Heart left ventricle (tissue), 16 donors: ENCODE measurements at regions not wholly inside any gene's neighbourhood (a gene's known extent, or its start where the extent isn't known, plus 50 kb on each side); places are given as distances from the start of the nearest gene placed in this dataset.

Experiments
- ATAC-seq, 4 donors: fragments of 200-7000 bp; cut with Tn5 transposase; one replicate each; pipeline ENCODE4 v1.9.1; 2020 to 2022; ENCODE audit warnings: moderate library complexity in 4 of 4, mild to moderate bottlenecking in 3 of 4, moderate number of reproducible peaks in 1 of 4
- DNase-seq, 5 donors: peaks; one replicate each; pipeline ENCODE4 v3.0.0-alpha.2; 2020
- H3K27ac ChIP-seq, 12 donors: fragments of 200-600 bp; sonication (generic) in 4 of 12; one replicate each; pipeline versions ENCODE4 v1.5.0 to v1.8.0; 2016 to 2022; ENCODE audit warnings: mild to moderate bottlenecking in 2 of 12
- H3K27me3 ChIP-seq, 9 donors: fragments of 200-600 bp; sonication (generic) in 2 of 9; one replicate each; pipeline versions ENCODE4 v1.5.1 to v1.8.0; 2016 to 2022; ENCODE audit warnings: mild to moderate bottlenecking in 3 of 9
- H3K36me3 ChIP-seq, 9 donors: fragments of 200-600 bp; sonication (generic) in 2 of 9; one replicate each; pipeline versions ENCODE4 v1.5.0 to v1.8.0; 2018 to 2022; ENCODE audit warnings: mild to moderate bottlenecking in 2 of 9
- H3K4me1 ChIP-seq, 12 donors: fragments of 200-600 bp; sonication (generic) in 4 of 12; one replicate each; pipeline versions ENCODE4 v1.5.0 to v1.8.0; 2016 to 2022; ENCODE audit warnings: mild to moderate bottlenecking in 3 of 12
- H3K4me3 ChIP-seq, 12 donors: fragments of 200-600 bp; sonication (generic) in 4 of 12; one replicate each; pipeline versions ENCODE4 v1.5.0 to v1.8.0; 2017 to 2022; ENCODE audit warnings: mild to moderate bottlenecking in 9 of 12, moderate library complexity in 4 of 12
- H3K9me3 ChIP-seq, 12 donors: fragments of 200-600 bp; sonication (generic) in 4 of 12; one replicate each; pipeline versions ENCODE4 v1.5.0 to v1.8.0; 2016 to 2022; ENCODE audit warnings: mild to moderate bottlenecking in 1 of 12
- POLR2A ChIP-seq, 2 donors: fragments of 450-650 bp; IDR thresholded peaks; one replicate each; pipeline ENCODE4 v1.6.1; 2017; ENCODE audit warnings: antibody characterized with exemption in 2 of 2, mild to moderate bottlenecking in 2 of 2, moderate library complexity in 2 of 2
- WGBS, 4 donors: extraction: QIAGEN DNeasy Blood & Tissue Kit in 2 of 4; methylation state at CpG; one replicate each; pipeline versions ENCODE4 v1.1.5 to v1.1.7; 2013 to 2018; 5-methylcytosine and 5-hydroxymethylcytosine counted together
- intact Hi-C, 10 donors: fragments of 100-400 bp; cut with DNase I; formaldehyde crosslinking; loops; one replicate each; pipeline versions ENCODE4 v1.11.1 to v1.14.2; 2022
- TF ChIP-seq, protein P1 (sequence below), 12 donors: fragments of 200-600 bp; sonication (generic) in 4 of 12; IDR thresholded peaks; one replicate each; pipeline versions ENCODE4 v1.5.0 to v1.8.0; 2018 to 2022; ENCODE audit warnings: antibody characterized with exemption in 12 of 12, mild to moderate bottlenecking in 5 of 12
- donor health status: ischemic (EF 13 %, LVEDD 7.1; RV severe dilation, severe dysfunction).
- donor health status: healthy with polysubstance abuse.
- donor health status: DM: no; HTN: yes; CAD: no.
- donor health status: DM: no; HTN: no; CAD: no.
- donor health status: ischemic (EF 25% LVEDD 6.9; RV normal size, moderate dysfunction).
- donor health status: ischemic (EF 25% LVEDD 5.7; RV mildly dilated, moderate dysfunction).
- donor health status: healthy.
- donor health status: DM: yes; HTN: yes; CAD: no.
- donor health status: ischemic (EF 35%, LVEDD 5.7; RV mildly dilated, moderate dysfunction).
- donor health status: nonischemic (EF 11% LVEDD 7.7; RV severe dilation, severe dysfunction).
- donor health status: DM: yes; HTN: yes; CAD: no.
- donor health status: PGD.
- donor health status: ischemic (EF 29% LVEDD 5.4; RV normal size, mild dysfunction).
- donor health status: nonischemic (EF 23%, LVEDD 6.1; RV moderate dilation, normal function).

- TF ChIP-seq, protein P1, sequence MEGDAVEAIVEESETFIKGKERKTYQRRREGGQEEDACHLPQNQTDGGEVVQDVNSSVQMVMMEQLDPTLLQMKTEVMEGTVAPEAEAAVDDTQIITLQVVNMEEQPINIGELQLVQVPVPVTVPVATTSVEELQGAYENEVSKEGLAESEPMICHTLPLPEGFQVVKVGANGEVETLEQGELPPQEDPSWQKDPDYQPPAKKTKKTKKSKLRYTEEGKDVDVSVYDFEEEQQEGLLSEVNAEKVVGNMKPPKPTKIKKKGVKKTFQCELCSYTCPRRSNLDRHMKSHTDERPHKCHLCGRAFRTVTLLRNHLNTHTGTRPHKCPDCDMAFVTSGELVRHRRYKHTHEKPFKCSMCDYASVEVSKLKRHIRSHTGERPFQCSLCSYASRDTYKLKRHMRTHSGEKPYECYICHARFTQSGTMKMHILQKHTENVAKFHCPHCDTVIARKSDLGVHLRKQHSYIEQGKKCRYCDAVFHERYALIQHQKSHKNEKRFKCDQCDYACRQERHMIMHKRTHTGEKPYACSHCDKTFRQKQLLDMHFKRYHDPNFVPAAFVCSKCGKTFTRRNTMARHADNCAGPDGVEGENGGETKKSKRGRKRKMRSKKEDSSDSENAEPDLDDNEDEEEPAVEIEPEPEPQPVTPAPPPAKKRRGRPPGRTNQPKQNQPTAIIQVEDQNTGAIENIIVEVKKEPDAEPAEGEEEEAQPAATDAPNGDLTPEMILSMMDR (IDR thresholded peaks at IDR 0.05) = no peak
- TF ChIP-seq POLR2A (IDR thresholded peaks at IDR 0.05) = no peak
- Histone ChIP-seq H3K9me3 (peaks cover 0 to 21% (median 0%) of the 10 kb centered on the region in 12 donors), H3K36me3 (no peaks in the 10 kb centered on the region), H3K4me1 (no peaks in the 10 kb centered on the region), H3K4me3 (no peak overlapping the region), H3K27ac (no peak overlapping the region), H3K27me3 (no peaks in the 10 kb centered on the region)
- ATAC-seq (no peak), DNase-seq (no peak)
- 83 to 93% (median 87%) methylated on average over 1 to 5 of the region's 5 CpGs for WGBS, 4 donors
- intact Hi-C loops = no loop called here
Observed at GRCh38 chr1:79875187-79875586, 868.7 kb upstream of the ADGRL4 start.

- H3K27ac ChIP-seq = no peak overlapping the region
- no peak for DNase-seq
- 83 to 86% (median 85%) methylated on average over 3 of the region's 3 CpGs for WGBS, 4 donors
- H3K4me3 ChIP-seq = no peak overlapping the region
- intact Hi-C loops = no loop called here
- H3K4me1 ChIP-seq = no peaks in the 10 kb centered on the region
- H3K9me3 ChIP-seq = peaks cover 0 to 12% (median 0%) of the 10 kb centered on the region in 12 donors
- ATAC-seq = no peak
- no peaks in the 10 kb centered on the region for H3K36me3 ChIP-seq
- TF ChIP-seq POLR2A (IDR thresholded peaks at IDR 0.05) = no peak
- TF ChIP-seq, protein P1 (IDR thresholded peaks at IDR 0.05) = no peak
- no peaks in the 10 kb centered on the region for H3K27me3 ChIP-seq
Observed at GRCh38 chr1:79874289-79874688, 867.8 kb upstream of the ADGRL4 start.

- Histone ChIP-seq H3K4me3 (no peak overlapping the region), H3K9me3 (peaks cover 0 to 4% (median 0%) of the 10 kb centered on the region in 12 donors), H3K27ac (no peak overlapping the region), H3K27me3 (no peaks in the 10 kb centered on the region), H3K4me1 (no peaks in the 10 kb centered on the region), H3K36me3 (no peaks in the 10 kb centered on the region)
- intact Hi-C loops = no loop called here
- DNase-seq = no peak
- ATAC-seq = no peak
- TF ChIP-seq, protein P1 (IDR thresholded peaks at IDR 0.05) = no peak
- TF ChIP-seq POLR2A (IDR thresholded peaks at IDR 0.05) = no peak
- 40 to 52% (median 47%) methylated on average over 8 of the region's 8 CpGs for WGBS, 4 donors
Observed at GRCh38 chr1:79859212-79859948, 852.9 kb upstream of the ADGRL4 start.

GRCh38 chr1:79852004-79852403 lies 845.5 kb upstream of the ADGRL4 start:
- WGBS, 4 donors = 74 to 85% (median 80%) methylated on average over 3 of the region's 3 CpGs
- H3K4me3 ChIP-seq = no peak overlapping the region
- no peak for DNase-seq

More at GRCh38 chr1:79852004-79852403, 845.5 kb upstream of the ADGRL4 start:
- no peak for ATAC-seq
- H3K27ac ChIP-seq = no peak overlapping the region
- no peaks in the 10 kb centered on the region for H3K36me3 ChIP-seq
- TF ChIP-seq POLR2A (IDR thresholded peaks at IDR 0.05) = no peak
- TF ChIP-seq, protein P1 (IDR thresholded peaks at IDR 0.05) = no peak
- H3K4me1 ChIP-seq = no peaks in the 10 kb centered on the region
- no peaks in the 10 kb centered on the region for H3K27me3 ChIP-seq
- intact Hi-C loops = no loop called here
- H3K9me3 ChIP-seq = peaks cover 0 to 3% (median 0%) of the 10 kb centered on the region in 12 donors
